NB4 (cell line): ENCODE measurements at regions not wholly inside any gene's neighbourhood (a gene's known extent, or its start where the extent isn't known, plus 50 kb on each side); places are given as distances from the start of the nearest gene placed in this dataset.

Experiments
- MYC ChIP-seq: IDR thresholded peaks from 2 replicates; pipeline ENCODE4 v1.6.1; 2011; ENCODE audit warnings: low read depth, low read length
- POLR2A ChIP-seq: IDR thresholded peaks from 2 replicates; pipeline ENCODE4 v1.6.1; 2011; ENCODE audit warnings: mild to moderate bottlenecking; ENCODE audit not compliant: insufficient read length; ENCODE audit errors: extremely low read depth
- TF ChIP-seq, protein P1 (sequence below): IDR thresholded peaks from one replicate; pipeline ENCODE4 v1.5.1; 2012; ENCODE audit warnings: low read depth, low read length
- TF ChIP-seq, protein P2 (sequence below): IDR thresholded peaks from 2 replicates; pipeline ENCODE4 v1.6.1; 2011; ENCODE audit warnings: low read depth, low read length

DNA sequence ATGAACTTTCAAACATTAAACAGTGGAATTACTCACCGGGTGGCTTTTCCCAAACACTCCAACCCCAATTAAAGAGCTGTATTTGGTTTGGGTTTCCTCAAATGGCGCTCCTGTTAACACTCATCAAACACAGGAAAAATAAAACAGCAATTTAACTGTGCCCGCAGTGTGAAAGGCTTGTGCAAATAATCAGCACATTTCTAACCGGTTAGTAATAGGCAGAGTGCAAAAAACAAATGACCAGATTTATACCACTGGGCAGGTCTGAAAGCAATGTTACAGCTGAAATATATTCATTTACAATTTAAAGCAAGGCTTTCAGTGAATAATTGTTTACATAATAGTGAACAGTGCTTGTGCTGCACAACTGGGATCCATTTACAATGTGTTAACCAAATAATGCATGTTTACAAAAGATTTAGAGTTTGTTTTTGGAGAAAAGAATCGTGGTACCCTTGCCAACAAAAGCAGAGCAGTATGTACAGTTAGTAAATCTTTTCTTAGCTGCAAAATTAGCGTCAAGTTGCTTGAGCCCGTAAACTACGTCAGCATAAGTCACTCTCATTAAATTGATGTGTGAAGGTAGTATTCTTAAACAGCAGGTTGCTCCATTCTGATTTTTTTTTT is 662.9 kb upstream of the ZNF608 start:
- TF ChIP-seq, protein P1, sequence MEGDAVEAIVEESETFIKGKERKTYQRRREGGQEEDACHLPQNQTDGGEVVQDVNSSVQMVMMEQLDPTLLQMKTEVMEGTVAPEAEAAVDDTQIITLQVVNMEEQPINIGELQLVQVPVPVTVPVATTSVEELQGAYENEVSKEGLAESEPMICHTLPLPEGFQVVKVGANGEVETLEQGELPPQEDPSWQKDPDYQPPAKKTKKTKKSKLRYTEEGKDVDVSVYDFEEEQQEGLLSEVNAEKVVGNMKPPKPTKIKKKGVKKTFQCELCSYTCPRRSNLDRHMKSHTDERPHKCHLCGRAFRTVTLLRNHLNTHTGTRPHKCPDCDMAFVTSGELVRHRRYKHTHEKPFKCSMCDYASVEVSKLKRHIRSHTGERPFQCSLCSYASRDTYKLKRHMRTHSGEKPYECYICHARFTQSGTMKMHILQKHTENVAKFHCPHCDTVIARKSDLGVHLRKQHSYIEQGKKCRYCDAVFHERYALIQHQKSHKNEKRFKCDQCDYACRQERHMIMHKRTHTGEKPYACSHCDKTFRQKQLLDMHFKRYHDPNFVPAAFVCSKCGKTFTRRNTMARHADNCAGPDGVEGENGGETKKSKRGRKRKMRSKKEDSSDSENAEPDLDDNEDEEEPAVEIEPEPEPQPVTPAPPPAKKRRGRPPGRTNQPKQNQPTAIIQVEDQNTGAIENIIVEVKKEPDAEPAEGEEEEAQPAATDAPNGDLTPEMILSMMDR, result no peak
- TF ChIP-seq, protein P2, sequence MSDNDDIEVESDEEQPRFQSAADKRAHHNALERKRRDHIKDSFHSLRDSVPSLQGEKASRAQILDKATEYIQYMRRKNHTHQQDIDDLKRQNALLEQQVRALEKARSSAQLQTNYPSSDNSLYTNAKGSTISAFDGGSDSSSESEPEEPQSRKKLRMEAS, result no peak
- no peak for TF ChIP-seq POLR2A
- TF ChIP-seq MYC, result no peak
